ENCODE measurements at regions not wholly inside any gene's neighbourhood (a gene's known extent, or its start where the extent isn't known, plus 50 kb on each side); places are given as distances from the start of the nearest gene placed in this dataset.

DNA sequence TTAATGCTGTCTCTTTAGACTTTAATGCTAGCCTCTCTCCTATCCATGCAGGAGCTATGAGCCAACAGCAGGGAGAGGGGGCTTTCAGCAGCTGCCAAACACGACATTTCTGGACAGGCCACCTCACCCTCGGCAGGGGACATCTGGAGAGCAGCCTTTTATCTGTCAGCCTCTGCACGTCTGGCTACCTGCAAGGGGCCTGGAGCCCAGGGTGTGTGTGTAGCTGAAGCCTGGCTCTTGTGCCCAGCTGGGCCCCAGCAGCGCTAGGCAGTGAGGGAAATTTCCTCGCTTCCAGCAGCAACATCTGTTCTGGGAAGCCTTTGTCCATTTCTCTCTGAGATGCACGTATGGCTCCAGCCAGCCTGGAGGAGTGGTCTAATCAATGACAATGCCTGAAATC is 728.7 kb upstream of the ID2 start:
- Histone ChIP-seq H3K4me2 (replicated peaks; ENCODE audit: extremely low read depth, low read length, poor library complexity, severe bottlenecking) (no peak overlapping the region), H3K36me3 (replicated peaks in 1 of 2; ENCODE audit: control insufficient read depth in 1 of 2, insufficient read depth in 2 of 2, low read length in 2 of 2) (no peaks in the 10 kb centered on the region), H4K20me1 (ENCODE audit: insufficient read depth, low read length) (no peaks in the 10 kb centered on the region), H3K27me3 (ENCODE audit: control insufficient read depth in 2 of 2, insufficient read depth in 2 of 2, low read length in 2 of 2) (no peaks in the 10 kb centered on the region), H2AFZ (ENCODE audit: insufficient read depth, low read depth, low read length, poor library complexity, severe bottlenecking) (no peak overlapping the region), H3K9me3 (replicated peaks in 1 of 2; ENCODE audit: control insufficient read depth in 1 of 2, insufficient read depth in 1 of 2, low read length in 2 of 2) (no peaks in the 10 kb centered on the region), H3K4me3 (replicated peaks in 1 of 3; ENCODE audit: low read depth in 2 of 3, low read length in 3 of 3) (no peak overlapping the region), H3K27ac (ENCODE audit: low read depth in 1 of 2, low read length in 2 of 2) (no peak overlapping the region), H3K79me2 (ENCODE audit: insufficient read depth, low read length) (no peaks in the 10 kb centered on the region), H3K9ac (ENCODE audit: insufficient read depth, low read length, poor library complexity, severe bottlenecking) (no peak overlapping the region), H3K4me1 (ENCODE audit: control insufficient read depth in 1 of 2, insufficient read depth in 2 of 2, low read length in 2 of 2) (no peaks in the 10 kb centered on the region)
- H3K36me3 Mint-ChIP-seq = no peaks in the 10 kb centered on the region
- H3K9me3 Mint-ChIP-seq = peaks cover 0 to 2% (median 0%) of the 10 kb centered on the region in 7 donors
- H3K27me3 Mint-ChIP-seq (ENCODE audit: low read depth in 3 of 3) = peaks cover 0 to 3% (median 2%) of the 10 kb centered on the region in 3 donors
- WGBS (ENCODE audit: insufficient coverage) = 95% methylated on average over 6 of the region's 6 CpGs
- TF ChIP-seq, protein P1, sequence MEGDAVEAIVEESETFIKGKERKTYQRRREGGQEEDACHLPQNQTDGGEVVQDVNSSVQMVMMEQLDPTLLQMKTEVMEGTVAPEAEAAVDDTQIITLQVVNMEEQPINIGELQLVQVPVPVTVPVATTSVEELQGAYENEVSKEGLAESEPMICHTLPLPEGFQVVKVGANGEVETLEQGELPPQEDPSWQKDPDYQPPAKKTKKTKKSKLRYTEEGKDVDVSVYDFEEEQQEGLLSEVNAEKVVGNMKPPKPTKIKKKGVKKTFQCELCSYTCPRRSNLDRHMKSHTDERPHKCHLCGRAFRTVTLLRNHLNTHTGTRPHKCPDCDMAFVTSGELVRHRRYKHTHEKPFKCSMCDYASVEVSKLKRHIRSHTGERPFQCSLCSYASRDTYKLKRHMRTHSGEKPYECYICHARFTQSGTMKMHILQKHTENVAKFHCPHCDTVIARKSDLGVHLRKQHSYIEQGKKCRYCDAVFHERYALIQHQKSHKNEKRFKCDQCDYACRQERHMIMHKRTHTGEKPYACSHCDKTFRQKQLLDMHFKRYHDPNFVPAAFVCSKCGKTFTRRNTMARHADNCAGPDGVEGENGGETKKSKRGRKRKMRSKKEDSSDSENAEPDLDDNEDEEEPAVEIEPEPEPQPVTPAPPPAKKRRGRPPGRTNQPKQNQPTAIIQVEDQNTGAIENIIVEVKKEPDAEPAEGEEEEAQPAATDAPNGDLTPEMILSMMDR (IDR thresholded peaks at IDR 0.05) = no peak
- no peaks in the 10 kb centered on the region for H3K4me1 Mint-ChIP-seq
- no peak overlapping the region for H3K27ac Mint-ChIP-seq
- intact Hi-C loops (cut with micrococcal nuclease) = no loop called here
- no peak overlapping the region for H3K4me3 Mint-ChIP-seq
- DNase-seq = no peak

DNA sequence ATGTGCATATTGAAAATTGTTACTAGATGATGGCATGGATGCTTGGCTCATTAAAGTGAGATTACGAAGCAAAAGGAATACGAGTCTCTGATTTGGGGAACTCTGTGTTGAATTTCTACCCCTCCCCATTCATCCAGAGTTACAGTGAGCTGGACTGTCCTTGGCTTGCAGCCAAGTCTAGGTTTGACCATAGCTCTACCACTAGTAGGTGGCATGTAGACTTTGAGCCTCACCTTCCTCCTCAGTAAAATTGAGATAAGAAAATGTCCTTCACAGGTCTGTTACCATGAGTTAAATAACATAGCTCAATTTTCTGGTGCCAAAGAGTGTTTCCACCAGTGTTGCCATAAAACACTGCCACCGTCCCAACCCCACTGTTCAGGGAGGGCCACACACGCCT is 727.6 kb upstream of the ID2 start:
- 100% methylated on average over 2 of the region's 4 CpGs for WGBS (ENCODE audit: insufficient coverage)
- H3K4me2 ChIP-seq (replicated peaks; ENCODE audit: extremely low read depth, low read length, poor library complexity, severe bottlenecking) = no peak overlapping the region
- no peak overlapping the region for H3K9ac ChIP-seq (ENCODE audit: insufficient read depth, low read length, poor library complexity, severe bottlenecking)
- no peak overlapping the region for H3K27ac Mint-ChIP-seq
- no peaks in the 10 kb centered on the region for H4K20me1 ChIP-seq (ENCODE audit: insufficient read depth, low read length)
- H3K27ac ChIP-seq (ENCODE audit: low read depth in 1 of 2, low read length in 2 of 2) = no peak overlapping the region
- H3K27me3 Mint-ChIP-seq (ENCODE audit: low read depth in 3 of 3) = peaks cover 0 to 3% (median 2%) of the 10 kb centered on the region in 3 donors
- H3K4me1 Mint-ChIP-seq = no peaks in the 10 kb centered on the region
- no peaks in the 10 kb centered on the region for H3K9me3 ChIP-seq (replicated peaks in 1 of 2; ENCODE audit: control insufficient read depth in 1 of 2, insufficient read depth in 1 of 2, low read length in 2 of 2)
- H3K4me3 Mint-ChIP-seq = no peak overlapping the region
- H3K27me3 ChIP-seq (ENCODE audit: control insufficient read depth in 2 of 2, insufficient read depth in 2 of 2, low read length in 2 of 2) = no peaks in the 10 kb centered on the region
- intact Hi-C loops (cut with micrococcal nuclease) = no loop called here
- no peaks in the 10 kb centered on the region for H3K4me1 ChIP-seq (ENCODE audit: control insufficient read depth in 1 of 2, insufficient read depth in 2 of 2, low read length in 2 of 2)
- H3K4me3 ChIP-seq (replicated peaks in 1 of 3; ENCODE audit: low read depth in 2 of 3, low read length in 3 of 3) = no peak overlapping the region
- H3K79me2 ChIP-seq (ENCODE audit: insufficient read depth, low read length) = no peaks in the 10 kb centered on the region
- H2AFZ ChIP-seq (ENCODE audit: insufficient read depth, low read depth, low read length, poor library complexity, severe bottlenecking) = no peak overlapping the region
- H3K36me3 Mint-ChIP-seq = no peaks in the 10 kb centered on the region
- TF ChIP-seq, protein P1 (IDR thresholded peaks at IDR 0.05) = no peak
- no peak for DNase-seq
- H3K36me3 ChIP-seq (replicated peaks in 1 of 2; ENCODE audit: control insufficient read depth in 1 of 2, insufficient read depth in 2 of 2, low read length in 2 of 2) = no peaks in the 10 kb centered on the region
- H3K9me3 Mint-ChIP-seq = peaks cover 0 to 2% (median 0%) of the 10 kb centered on the region in 7 donors

All from CD14-positive monocyte (primary cell).